Activated T-cell treated with anti-CD3 and anti-CD28 coated beads, Interleukin-2, amount 50 U/mL, for 1 hour (primary cell): ENCODE measurements at regions not wholly inside any gene's neighbourhood (a gene's known extent, or its start where the extent isn't known, plus 50 kb on each side); places are given as distances from the start of the nearest gene placed in this dataset.

ENCODE experiments used
- DNase-seq: peaks from one replicate; pipeline ENCODE4 v3.0.0-alpha.2; 2020

GRCh38 chr9:129245276-129245675 lies 67.2 kb upstream of the IER5L start:
- no peak for DNase-seq

- no peak for DNase-seq
These were observed 65.0 kb upstream of the IER5L start for GRCh38 chr9:129242971-129243561.

- DNase-seq: no peak
These were observed 64.3 kb upstream of the IER5L start for GRCh38 chr9:129242191-129242941.

GRCh38 chr9:129241725-129242124 lies 63.7 kb upstream of the IER5L start:
- DNase-seq: no peak

- no peak for DNase-seq
These were observed 62.6 kb upstream of the IER5L start for GRCh38 chr9:129240581-129241211.

GRCh38 chr9:129239946-129240490 lies 62.0 kb upstream of the IER5L start:
- no peak for DNase-seq

- DNase-seq: no peak
These were observed 59.7 kb upstream of the IER5L start for GRCh38 chr9:129237803-129238202.

- peak; percentile 67 for DNase-seq
These were observed 59.1 kb upstream of the IER5L start for GRCh38 chr9:129237164-129237611.

GRCh38 chr9:129236441-129237145 lies 58.5 kb upstream of the IER5L start:
- peak; percentile 42 for DNase-seq

- peak; percentile 66 for DNase-seq
These were observed 57.9 kb upstream of the IER5L start for GRCh38 chr9:129235931-129236331.

- DNase-seq: no peak
These were observed 57.2 kb upstream of the IER5L start for GRCh38 chr9:129235041-129235930.

- DNase-seq: no peak
These were observed 56.4 kb upstream of the IER5L start for GRCh38 chr9:129234491-129234890.

- no peak for DNase-seq
These were observed 55.0 kb upstream of the IER5L start for GRCh38 chr9:129232839-129233591.

GRCh38 chr9:129231759-129232158 lies 53.7 kb upstream of the IER5L start:
- no peak for DNase-seq

- no peak for DNase-seq
These were observed 53.1 kb upstream of the IER5L start for GRCh38 chr9:129231022-129231739.

- DNase-seq: no peak
These were observed 52.2 kb upstream of the IER5L start for GRCh38 chr9:129230302-129230701.
